ENCODE measurements at regions not wholly inside any gene's neighbourhood (a gene's known extent, or its start where the extent isn't known, plus 50 kb on each side); places are given as distances from the start of the nearest gene placed in this dataset.

DNA sequence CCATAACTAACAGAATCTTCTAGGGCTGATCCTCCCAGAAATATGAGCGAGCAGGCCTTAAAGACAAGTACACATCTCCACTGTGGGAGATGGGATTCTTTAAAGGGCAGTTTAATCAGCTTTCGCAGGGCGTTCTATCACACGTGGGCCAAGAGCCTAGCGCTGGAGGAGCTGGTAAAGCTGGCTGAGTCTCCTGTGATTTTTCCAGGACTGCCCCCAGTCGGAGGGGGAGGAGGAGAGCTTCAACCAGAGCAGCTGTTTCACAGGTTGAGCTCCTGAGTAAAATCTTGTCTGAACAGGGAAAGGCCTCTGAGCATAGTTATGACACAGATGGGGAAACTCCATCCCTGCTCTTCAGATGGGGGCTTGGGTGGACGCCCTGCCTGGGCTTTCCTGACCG is 87.0 kb downstream of the ZNF365 start:
- TF ChIP-seq, protein P1, sequence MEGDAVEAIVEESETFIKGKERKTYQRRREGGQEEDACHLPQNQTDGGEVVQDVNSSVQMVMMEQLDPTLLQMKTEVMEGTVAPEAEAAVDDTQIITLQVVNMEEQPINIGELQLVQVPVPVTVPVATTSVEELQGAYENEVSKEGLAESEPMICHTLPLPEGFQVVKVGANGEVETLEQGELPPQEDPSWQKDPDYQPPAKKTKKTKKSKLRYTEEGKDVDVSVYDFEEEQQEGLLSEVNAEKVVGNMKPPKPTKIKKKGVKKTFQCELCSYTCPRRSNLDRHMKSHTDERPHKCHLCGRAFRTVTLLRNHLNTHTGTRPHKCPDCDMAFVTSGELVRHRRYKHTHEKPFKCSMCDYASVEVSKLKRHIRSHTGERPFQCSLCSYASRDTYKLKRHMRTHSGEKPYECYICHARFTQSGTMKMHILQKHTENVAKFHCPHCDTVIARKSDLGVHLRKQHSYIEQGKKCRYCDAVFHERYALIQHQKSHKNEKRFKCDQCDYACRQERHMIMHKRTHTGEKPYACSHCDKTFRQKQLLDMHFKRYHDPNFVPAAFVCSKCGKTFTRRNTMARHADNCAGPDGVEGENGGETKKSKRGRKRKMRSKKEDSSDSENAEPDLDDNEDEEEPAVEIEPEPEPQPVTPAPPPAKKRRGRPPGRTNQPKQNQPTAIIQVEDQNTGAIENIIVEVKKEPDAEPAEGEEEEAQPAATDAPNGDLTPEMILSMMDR (IDR thresholded peaks at IDR 0.05): no peak
- TF ChIP-seq POLR2A (IDR thresholded peaks at IDR 0.05): no peak

All from testis (tissue), 2 donors.